Calu3 (cell line): ENCODE measurements at regions not wholly inside any gene's neighbourhood (a gene's known extent, or its start where the extent isn't known, plus 50 kb on each side); places are given as distances from the start of the nearest gene placed in this dataset.

Source experiments
- BruUV-seq: library from RNA; stranded (reverse); fragments of 400-500 nt; replicated peaks from 2 replicates; lab custom pipeline; 2021; lab: Mats Ljungman, UMichigan
- CTCF ChIA-PET: fragments of 300-600 bp; sonication (Branson Sonifier 250); formaldehyde crosslinking; loops from one replicate; lab custom pipeline; 2022; ENCODE audit warnings: antibody characterized with exemption; lab: Charles Lee
- DNase-seq: peaks from one replicate; pipeline ENCODE4 v3.0.0; 2022
- H3K27ac Mint-ChIP-seq: one replicate; pipeline ENCODE4 v1.8.0; 2022; ENCODE audit warnings: mixed read lengths; ENCODE audit not compliant: unreplicated experiment
- H3K27me3 Mint-ChIP-seq: one replicate; pipeline ENCODE4 v1.8.0; 2022; ENCODE audit warnings: mixed read lengths; ENCODE audit not compliant: unreplicated experiment
- H3K36me3 Mint-ChIP-seq: one replicate; pipeline ENCODE4 v1.8.0; 2022; ENCODE audit warnings: mild to moderate bottlenecking, moderate library complexity, mixed read lengths; ENCODE audit not compliant: insufficient read depth, unreplicated experiment
- H3K4me1 Mint-ChIP-seq: one replicate; pipeline ENCODE4 v1.8.0; 2022; ENCODE audit warnings: mild to moderate bottlenecking, low read depth, mixed read lengths; ENCODE audit not compliant: unreplicated experiment
- H3K4me3 Mint-ChIP-seq: one replicate; pipeline ENCODE4 v1.8.0; 2022; ENCODE audit warnings: mild to moderate bottlenecking, low read depth, moderate library complexity, mixed read lengths; ENCODE audit not compliant: unreplicated experiment
- H3K9me3 Mint-ChIP-seq: one replicate; pipeline ENCODE4 v1.8.0; 2022; ENCODE audit warnings: low read depth, mixed read lengths; ENCODE audit not compliant: unreplicated experiment
- intact Hi-C: fragments of 100-400 bp; cut with micrococcal nuclease; formaldehyde crosslinking; loops from one replicate; pipeline ENCODE4 v1.10.0; 2022; ENCODE audit not compliant: unreplicated experiment
- TF ChIP-seq, protein P1 (sequence below): fragments of 200-600 bp; IDR thresholded peaks from one replicate; pipeline ENCODE4 v1.8.0; 2022; ENCODE audit warnings: antibody characterized with exemption; ENCODE audit not compliant: unreplicated experiment

DNA sequence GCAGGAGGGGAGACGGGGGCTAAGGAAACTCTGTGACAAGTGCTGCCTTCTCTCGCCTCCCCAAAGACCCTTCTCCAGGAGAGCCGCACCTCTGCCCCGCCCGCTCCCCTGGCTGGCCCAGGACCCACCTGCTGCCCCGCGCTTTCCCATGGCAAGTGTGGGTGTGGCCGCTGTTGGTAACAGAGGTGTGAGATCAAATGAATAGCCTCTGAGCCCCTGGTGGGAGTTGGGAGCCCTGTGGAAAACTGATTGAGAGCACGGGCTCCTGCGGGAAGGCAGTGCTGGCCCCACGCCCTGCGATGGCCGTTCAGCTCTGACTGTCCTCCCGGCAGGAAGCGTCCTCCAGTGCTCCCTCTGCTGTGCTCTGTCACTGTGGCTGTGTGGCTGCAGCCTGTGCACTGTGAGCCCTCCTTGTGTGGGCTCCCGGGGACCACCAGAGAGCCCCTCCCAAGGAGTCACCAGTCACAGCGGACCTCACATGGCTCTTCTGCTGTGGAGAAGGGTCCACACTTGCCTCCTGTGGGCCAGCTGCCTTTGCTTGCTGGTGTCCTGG is 1275.9 kb downstream of the BRD1 start:
- H3K9me3 Mint-ChIP-seq: peaks cover 2% of the 10 kb centered on the region
- H3K36me3 Mint-ChIP-seq: peaks cover 5% of the 10 kb centered on the region
- CTCF ChIA-PET: interaction anchor here (0.6 kb wide), 1 partner anchor 1749 kb away, joined by 4 read pairs; no protein-coding TSS in a partner anchor
- intact Hi-C loops: no loop called here
- no peak overlapping the region for H3K27ac Mint-ChIP-seq
- H3K4me3 Mint-ChIP-seq: no peak overlapping the region
- BruUV-seq: no TSS peak
- H3K4me1 Mint-ChIP-seq: no peaks in the 10 kb centered on the region
- TF ChIP-seq, protein P1, sequence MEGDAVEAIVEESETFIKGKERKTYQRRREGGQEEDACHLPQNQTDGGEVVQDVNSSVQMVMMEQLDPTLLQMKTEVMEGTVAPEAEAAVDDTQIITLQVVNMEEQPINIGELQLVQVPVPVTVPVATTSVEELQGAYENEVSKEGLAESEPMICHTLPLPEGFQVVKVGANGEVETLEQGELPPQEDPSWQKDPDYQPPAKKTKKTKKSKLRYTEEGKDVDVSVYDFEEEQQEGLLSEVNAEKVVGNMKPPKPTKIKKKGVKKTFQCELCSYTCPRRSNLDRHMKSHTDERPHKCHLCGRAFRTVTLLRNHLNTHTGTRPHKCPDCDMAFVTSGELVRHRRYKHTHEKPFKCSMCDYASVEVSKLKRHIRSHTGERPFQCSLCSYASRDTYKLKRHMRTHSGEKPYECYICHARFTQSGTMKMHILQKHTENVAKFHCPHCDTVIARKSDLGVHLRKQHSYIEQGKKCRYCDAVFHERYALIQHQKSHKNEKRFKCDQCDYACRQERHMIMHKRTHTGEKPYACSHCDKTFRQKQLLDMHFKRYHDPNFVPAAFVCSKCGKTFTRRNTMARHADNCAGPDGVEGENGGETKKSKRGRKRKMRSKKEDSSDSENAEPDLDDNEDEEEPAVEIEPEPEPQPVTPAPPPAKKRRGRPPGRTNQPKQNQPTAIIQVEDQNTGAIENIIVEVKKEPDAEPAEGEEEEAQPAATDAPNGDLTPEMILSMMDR: no peak
- DNase-seq: no peak
- H3K27me3 Mint-ChIP-seq: no peaks in the 10 kb centered on the region

DNA sequence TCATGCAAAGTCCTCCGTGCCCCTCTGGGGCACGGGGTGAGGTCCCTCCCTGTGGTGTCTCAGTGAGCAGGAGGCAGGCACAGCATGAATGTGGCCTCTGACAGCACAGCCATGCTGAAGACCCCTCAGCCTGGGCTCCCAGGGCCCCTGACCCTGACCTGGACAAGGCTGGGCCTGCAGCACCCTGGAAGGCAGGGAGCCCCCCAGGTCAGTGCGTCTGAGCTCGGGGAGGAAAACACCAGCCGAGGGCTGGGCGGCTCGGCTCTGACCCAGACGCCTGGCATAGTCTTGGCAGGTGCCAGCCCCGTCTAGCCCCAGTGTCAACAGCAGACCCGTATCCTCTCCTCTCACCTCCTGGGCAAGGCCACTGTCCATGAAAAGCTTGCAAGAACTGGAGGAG is 1276.6 kb downstream of the BRD1 start:
- no peak overlapping the region for H3K4me3 Mint-ChIP-seq
- no TSS peak for BruUV-seq

DNA sequence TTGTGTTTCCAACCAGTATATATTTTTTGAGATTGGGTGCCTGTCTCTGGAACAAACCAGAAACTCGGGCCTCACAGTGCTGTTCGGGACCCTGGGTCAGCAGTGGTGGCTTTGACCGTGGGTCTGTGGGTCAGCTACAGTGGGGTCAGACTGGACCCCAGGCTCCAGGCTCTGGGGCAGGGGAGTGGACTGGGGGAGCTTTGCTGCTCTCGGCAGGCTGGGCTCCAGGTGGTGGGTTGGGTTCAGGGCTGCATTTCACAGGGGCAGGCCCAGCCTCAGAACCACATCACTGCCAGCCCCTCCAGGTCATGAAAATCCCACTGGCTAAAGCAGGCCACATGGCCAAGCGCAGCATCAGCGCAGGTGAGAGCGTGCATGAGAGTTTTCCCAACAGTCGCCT is 1279.3 kb downstream of the BRD1 start:
- BruUV-seq: no TSS peak
- Mint-ChIP-seq H3K27me3 (no peaks in the 10 kb centered on the region), H3K9me3 (peaks cover 9% of the 10 kb centered on the region), H3K27ac (no peak overlapping the region), H3K4me1 (no peaks in the 10 kb centered on the region), H3K4me3 (no peak overlapping the region), H3K36me3 (peaks cover 5% of the 10 kb centered on the region)
- TF ChIP-seq, protein P1: no peak
- CTCF ChIA-PET: no interaction called here
- no peak for DNase-seq
- intact Hi-C loops: no loop called here

More for the DNA sequence above, 1276.6 kb downstream of the BRD1 start:
- Mint-ChIP-seq H3K36me3 (peaks cover 5% of the 10 kb centered on the region), H3K27ac (no peak overlapping the region), H3K27me3 (no peaks in the 10 kb centered on the region), H3K9me3 (peaks cover 6% of the 10 kb centered on the region), H3K4me1 (no peaks in the 10 kb centered on the region)
- DNase-seq: no peak
- CTCF ChIA-PET: no interaction called here
- intact Hi-C loops: no loop called here
- TF ChIP-seq, protein P1: no peak

DNA sequence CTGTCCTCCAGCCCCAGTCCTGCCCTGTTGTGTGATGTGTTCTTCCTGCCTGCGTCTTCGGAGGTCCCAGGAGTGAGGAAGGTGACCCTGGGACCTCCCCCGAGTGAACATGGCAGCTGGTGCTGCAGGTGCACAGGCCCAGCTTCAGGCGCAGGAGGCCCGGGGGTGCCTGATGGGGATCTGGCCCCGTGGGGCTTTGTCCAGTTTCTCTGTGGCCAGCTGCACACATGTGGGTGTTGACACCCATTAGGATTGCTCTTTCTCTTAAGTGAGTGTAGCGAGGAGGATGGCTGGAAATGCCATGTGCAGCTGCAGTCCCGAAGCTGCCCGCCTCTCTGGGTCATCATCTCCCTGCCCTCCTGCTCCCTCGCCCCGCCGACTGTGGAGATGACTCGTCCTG is 1279.7 kb downstream of the BRD1 start:
- Mint-ChIP-seq H3K27ac (no peak overlapping the region), H3K27me3 (no peaks in the 10 kb centered on the region), H3K9me3 (peaks cover 9% of the 10 kb centered on the region), H3K36me3 (peaks cover 2% of the 10 kb centered on the region), H3K4me1 (no peaks in the 10 kb centered on the region), H3K4me3 (no peak overlapping the region)
- CTCF ChIA-PET: no interaction called here
- DNase-seq: no peak
- intact Hi-C loops: no loop called here
- TF ChIP-seq, protein P1: no peak
- no TSS peak for BruUV-seq
